Heart right ventricle (tissue), 16 donors: ENCODE measurements at regions not wholly inside any gene's neighbourhood (a gene's known extent, or its start where the extent isn't known, plus 50 kb on each side); places are given as distances from the start of the nearest gene placed in this dataset.

Source experiments
- ATAC-seq, 8 donors: fragments of 200-7000 bp; cut with Tn5 transposase; one replicate each; pipeline ENCODE4 v1.9.1; 2020; ENCODE audit warnings: mild to moderate bottlenecking in 8 of 8, moderate library complexity in 8 of 8, moderate number of reproducible peaks in 1 of 8
- DNase-seq, 2 donors: peaks; one replicate each; pipeline ENCODE4 v3.0.0-alpha.2; 2020
- H3K27ac ChIP-seq, 10 donors: fragments of 200-600 bp; sonication (generic) in 2 of 10; one replicate each; pipeline versions ENCODE4 v1.5.0 to v1.8.0; 2020 to 2022; ENCODE audit warnings: mild to moderate bottlenecking in 3 of 10
- H3K27me3 ChIP-seq, 7 donors: fragments of 200-600 bp; one replicate each; pipeline ENCODE4 v1.8.0; 2021 to 2022; ENCODE audit warnings: mild to moderate bottlenecking in 2 of 7
- H3K36me3 ChIP-seq, 9 donors: fragments of 200-600 bp; sonication (generic) in 1 of 9; one replicate each; pipeline versions ENCODE4 v1.5.0 to v1.8.0; 2020 to 2022; ENCODE audit warnings: mild to moderate bottlenecking in 2 of 9
- H3K4me1 ChIP-seq, 9 donors: fragments of 200-600 bp; sonication (generic) in 1 of 9; one replicate each; pipeline versions ENCODE4 v1.5.0 to v1.8.0; 2020 to 2022; ENCODE audit warnings: mild to moderate bottlenecking in 4 of 9
- H3K4me3 ChIP-seq, 10 donors: fragments of 200-600 bp; sonication (generic) in 2 of 10; one replicate each; pipeline versions ENCODE4 v1.5.0 to v1.8.0; 2020 to 2022; ENCODE audit warnings: mild to moderate bottlenecking in 7 of 10, moderate library complexity in 2 of 10
- H3K9me3 ChIP-seq, 11 donors: fragments of 200-600 bp in 10 of 11; sonication (generic) in 2 of 11; one replicate each; pipeline versions ENCODE4 v1.5.0 to v1.8.0; 2013 to 2022; ENCODE audit warnings: mild to moderate bottlenecking in 2 of 11, control low read depth in 1 of 11, moderate library complexity in 1 of 11
- WGBS, 2 donors: extraction: QIAGEN DNeasy Blood & Tissue Kit; methylation state at CpG; one replicate each; pipeline ENCODE4 v1.1.7; 2013; ENCODE audit warnings: inconsistent platforms in 1 of 2; 5-methylcytosine and 5-hydroxymethylcytosine counted together
- intact Hi-C, 10 donors: fragments of 100-400 bp; cut with DNase I; formaldehyde crosslinking; loops; one replicate each; pipeline versions ENCODE4 v1.11.1 to v1.14.2; 2022
- TF ChIP-seq, protein P1 (sequence below), 9 donors: fragments of 200-600 bp; sonication (generic) in 2 of 9; IDR thresholded peaks; one replicate each; pipeline versions ENCODE4 v1.5.0 to v1.8.0; 2021 to 2022; ENCODE audit warnings: antibody characterized with exemption in 9 of 9, mild to moderate bottlenecking in 5 of 9, moderate library complexity in 1 of 9
- donor health status: Arrhythmogenic right ventricular cardiomyopathy.
- donor health status: ischemic (EF 13 %, LVEDD 7.1; RV severe dilation, severe dysfunction).
- donor health status: healthy with polysubstance abuse.
- donor health status: DM: no; HTN: yes; CAD: no.
- donor health status: DM: no; HTN: no; CAD: no.
- donor health status: ischemic (EF 25% LVEDD 6.9; RV normal size, moderate dysfunction).
- donor health status: ischemic (EF 25% LVEDD 5.7; RV mildly dilated, moderate dysfunction).
- donor health status: healthy.
- donor health status: DM: yes; HTN: yes; CAD: no.
- donor health status: Ischemic cardiomyopathy.
- donor health status: ischemic (EF 35%, LVEDD 5.7; RV mildly dilated, moderate dysfunction).
- donor health status: nonischemic (EF 11% LVEDD 7.7; RV severe dilation, severe dysfunction).
- donor health status: DM: yes; HTN: yes; CAD: no.
- donor health status: PGD.
- donor health status: ischemic (EF 29% LVEDD 5.4; RV normal size, mild dysfunction).
- donor health status: nonischemic (EF 23%, LVEDD 6.1; RV moderate dilation, normal function).

GRCh38 chr7:49717547-49717946, 55.9 kb upstream of the VWC2 start:
- no peaks in the 10 kb centered on the region for H3K9me3 ChIP-seq
- H3K27ac ChIP-seq, result no peak overlapping the region
- H3K4me3 ChIP-seq, result no peak overlapping the region
- intact Hi-C loops, result loop anchor here in 1 of 10 donors (2.0 kb wide), 1 partner anchor 55 kb away; the partner anchor contains the start of gene VWC2
- WGBS, 2 donors, result 86 to 93% methylated on average over 2 of the region's 2 CpGs
- ATAC-seq (no peak), DNase-seq (no peak)
- H3K4me1 ChIP-seq, result peaks cover 0 to 10% (median 0%) of the 10 kb centered on the region in 9 donors
- TF ChIP-seq, protein P1, sequence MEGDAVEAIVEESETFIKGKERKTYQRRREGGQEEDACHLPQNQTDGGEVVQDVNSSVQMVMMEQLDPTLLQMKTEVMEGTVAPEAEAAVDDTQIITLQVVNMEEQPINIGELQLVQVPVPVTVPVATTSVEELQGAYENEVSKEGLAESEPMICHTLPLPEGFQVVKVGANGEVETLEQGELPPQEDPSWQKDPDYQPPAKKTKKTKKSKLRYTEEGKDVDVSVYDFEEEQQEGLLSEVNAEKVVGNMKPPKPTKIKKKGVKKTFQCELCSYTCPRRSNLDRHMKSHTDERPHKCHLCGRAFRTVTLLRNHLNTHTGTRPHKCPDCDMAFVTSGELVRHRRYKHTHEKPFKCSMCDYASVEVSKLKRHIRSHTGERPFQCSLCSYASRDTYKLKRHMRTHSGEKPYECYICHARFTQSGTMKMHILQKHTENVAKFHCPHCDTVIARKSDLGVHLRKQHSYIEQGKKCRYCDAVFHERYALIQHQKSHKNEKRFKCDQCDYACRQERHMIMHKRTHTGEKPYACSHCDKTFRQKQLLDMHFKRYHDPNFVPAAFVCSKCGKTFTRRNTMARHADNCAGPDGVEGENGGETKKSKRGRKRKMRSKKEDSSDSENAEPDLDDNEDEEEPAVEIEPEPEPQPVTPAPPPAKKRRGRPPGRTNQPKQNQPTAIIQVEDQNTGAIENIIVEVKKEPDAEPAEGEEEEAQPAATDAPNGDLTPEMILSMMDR (IDR thresholded peaks at IDR 0.05), result no peak
- H3K27me3 ChIP-seq, result no peaks in the 10 kb centered on the region
- no peaks in the 10 kb centered on the region for H3K36me3 ChIP-seq

DNA sequence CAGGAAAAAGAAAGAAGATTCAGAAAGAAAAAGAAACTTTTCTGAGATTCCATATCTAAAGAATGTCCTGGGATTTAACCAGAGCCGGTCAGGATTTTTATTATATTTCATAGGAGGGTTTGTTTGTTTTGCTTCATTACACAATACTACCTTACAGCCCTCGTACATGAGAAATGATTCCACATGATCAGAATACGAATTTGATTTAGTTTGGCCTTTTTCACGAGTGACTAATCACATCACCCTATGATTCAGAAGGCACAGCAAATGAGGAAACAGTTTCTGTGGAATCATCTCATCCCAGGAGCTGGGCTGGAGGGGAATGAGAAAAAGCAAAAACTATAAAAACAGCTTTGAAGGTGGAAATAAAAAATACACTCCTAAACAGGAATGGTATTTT, 54.7 kb upstream of the VWC2 start:
- Histone ChIP-seq H3K4me3 (no peak overlapping the region), H3K27me3 (no peaks in the 10 kb centered on the region), H3K4me1 (peaks cover 0 to 8% (median 0%) of the 10 kb centered on the region in 9 donors), H3K9me3 (no peaks in the 10 kb centered on the region), H3K36me3 (no peaks in the 10 kb centered on the region), H3K27ac (no peak overlapping the region)
- ATAC-seq, result no peak
- intact Hi-C loops, result no loop called here
- WGBS, 2 donors, result 68 to 77% methylated on average over 4 of the region's 4 CpGs
- DNase-seq, result no peak
- TF ChIP-seq, protein P1 (IDR thresholded peaks at IDR 0.05), result no peak

DNA sequence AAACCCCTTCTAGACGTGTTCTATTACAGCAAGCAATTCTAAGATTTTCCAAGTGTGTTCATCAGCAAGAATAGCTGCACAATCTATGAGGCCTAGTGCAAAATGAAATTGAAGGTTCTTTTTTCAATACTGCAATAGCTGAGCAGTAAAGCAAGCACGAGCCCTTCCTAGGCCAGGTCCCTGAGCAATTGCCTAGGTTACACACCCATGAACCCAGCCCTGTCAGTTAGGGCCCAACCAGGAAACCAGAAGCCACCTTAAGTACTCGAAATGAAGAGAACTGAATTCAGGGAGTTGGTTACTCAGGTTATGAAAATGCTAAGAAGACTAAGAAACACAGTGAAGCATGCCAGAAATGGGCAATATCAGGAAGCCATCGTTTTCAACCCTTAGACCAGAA, 52.0 kb upstream of the VWC2 start:
- 66 to 77% methylated on average over 4 of the region's 4 CpGs for WGBS, 2 donors
- no peak overlapping the region for H3K4me3 ChIP-seq
- ATAC-seq (no peak), DNase-seq (no peak)
- no peaks in the 10 kb centered on the region for H3K27me3 ChIP-seq
- TF ChIP-seq, protein P1 (IDR thresholded peaks at IDR 0.05), result no peak
- no peak overlapping the region for H3K27ac ChIP-seq
- no peaks in the 10 kb centered on the region for H3K4me1 ChIP-seq
- no peaks in the 10 kb centered on the region for H3K9me3 ChIP-seq
- intact Hi-C loops, result no loop called here
- H3K36me3 ChIP-seq, result no peaks in the 10 kb centered on the region
